LNCaP clone FGC (cell line): ENCODE measurements at regions not wholly inside any gene's neighbourhood (a gene's known extent, or its start where the extent isn't known, plus 50 kb on each side); places are given as distances from the start of the nearest gene placed in this dataset.

ENCODE experiments used
- DNase-seq: peaks from one replicate; pipeline ENCODE4 v3.0.0-alpha.2; 2011; ENCODE audit warnings: low read depth
- H3K4me3 ChIP-seq: 2 replicates; pipeline ENCODE4 v1.5.1; 2011; ENCODE audit warnings: mild to moderate bottlenecking, low read depth, low read length, control low read depth
- TF ChIP-seq, protein P1 (sequence below): IDR thresholded peaks from 2 replicates; pipeline ENCODE4 v1.5.1; 2012; ENCODE audit warnings: mild to moderate bottlenecking; ENCODE audit not compliant: control insufficient read depth, insufficient read depth; ENCODE audit errors: extremely low read depth

- TF ChIP-seq, protein P1, sequence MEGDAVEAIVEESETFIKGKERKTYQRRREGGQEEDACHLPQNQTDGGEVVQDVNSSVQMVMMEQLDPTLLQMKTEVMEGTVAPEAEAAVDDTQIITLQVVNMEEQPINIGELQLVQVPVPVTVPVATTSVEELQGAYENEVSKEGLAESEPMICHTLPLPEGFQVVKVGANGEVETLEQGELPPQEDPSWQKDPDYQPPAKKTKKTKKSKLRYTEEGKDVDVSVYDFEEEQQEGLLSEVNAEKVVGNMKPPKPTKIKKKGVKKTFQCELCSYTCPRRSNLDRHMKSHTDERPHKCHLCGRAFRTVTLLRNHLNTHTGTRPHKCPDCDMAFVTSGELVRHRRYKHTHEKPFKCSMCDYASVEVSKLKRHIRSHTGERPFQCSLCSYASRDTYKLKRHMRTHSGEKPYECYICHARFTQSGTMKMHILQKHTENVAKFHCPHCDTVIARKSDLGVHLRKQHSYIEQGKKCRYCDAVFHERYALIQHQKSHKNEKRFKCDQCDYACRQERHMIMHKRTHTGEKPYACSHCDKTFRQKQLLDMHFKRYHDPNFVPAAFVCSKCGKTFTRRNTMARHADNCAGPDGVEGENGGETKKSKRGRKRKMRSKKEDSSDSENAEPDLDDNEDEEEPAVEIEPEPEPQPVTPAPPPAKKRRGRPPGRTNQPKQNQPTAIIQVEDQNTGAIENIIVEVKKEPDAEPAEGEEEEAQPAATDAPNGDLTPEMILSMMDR: no peak
- H3K4me3 ChIP-seq: no peak overlapping the region
- no peak for DNase-seq
These were observed 209.2 kb upstream of the SYT4 start for GRCh38 chr18:43486462-43486861.

- TF ChIP-seq, protein P1: no peak
These were observed 223.8 kb upstream of the SYT4 start for GRCh38 chr18:43501099-43501498.

DNA sequence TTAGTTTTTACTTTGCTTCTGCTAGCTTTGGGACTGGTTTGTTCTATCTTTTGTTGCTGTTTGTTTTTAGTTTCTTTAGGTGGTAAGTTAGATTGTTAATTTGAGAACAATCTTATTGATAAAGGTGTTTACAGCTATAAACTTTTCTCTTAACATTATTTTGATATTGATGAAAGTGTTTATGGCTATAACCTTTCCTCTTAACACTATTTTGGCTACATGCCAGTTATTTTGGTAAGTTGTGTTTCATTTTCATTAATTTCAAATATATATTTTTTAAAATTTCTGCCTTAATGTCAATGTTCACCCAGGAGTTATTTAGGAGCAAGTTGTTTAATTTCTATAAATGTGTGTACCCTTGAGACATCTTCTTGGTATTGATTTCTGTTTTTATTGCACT lies 229.6 kb upstream of the SYT4 start:
- no peak for DNase-seq
- TF ChIP-seq, protein P1: no peak
- no peak overlapping the region for H3K4me3 ChIP-seq

More at GRCh38 chr18:43501099-43501498, 223.8 kb upstream of the SYT4 start:
- H3K4me3 ChIP-seq: no peak overlapping the region
- no peak for DNase-seq

GRCh38 chr18:43507842-43508481 lies 230.7 kb upstream of the SYT4 start:
- H3K4me3 ChIP-seq: no peak overlapping the region
- no peak for DNase-seq
- TF ChIP-seq, protein P1: no peak

- no peak overlapping the region for H3K4me3 ChIP-seq
- no peak for DNase-seq
- TF ChIP-seq, protein P1: no peak
These were observed 237.5 kb upstream of the SYT4 start for GRCh38 chr18:43514747-43515146.

- no peak overlapping the region for H3K4me3 ChIP-seq
- TF ChIP-seq, protein P1: no peak
- DNase-seq: no peak
These were observed 238.2 kb upstream of the SYT4 start for GRCh38 chr18:43515481-43515880.

- H3K4me3 ChIP-seq: no peak overlapping the region
- no peak for DNase-seq
- TF ChIP-seq, protein P1: no peak
These were observed 247.0 kb upstream of the SYT4 start for GRCh38 chr18:43524260-43524659.
